Mammary epithelial cell (primary cell): ENCODE measurements at regions not wholly inside any gene's neighbourhood (a gene's known extent, or its start where the extent isn't known, plus 50 kb on each side); places are given as distances from the start of the nearest gene placed in this dataset.

Source experiments
- EZH2 ChIP-seq: IDR thresholded peaks from 2 replicates; pipeline ENCODE4 v1.6.1; 2012; ENCODE audit warnings: low read length, inconsistent platforms, borderline replicate concordance
- TF ChIP-seq, protein P1 (sequence below), 2 donors: IDR thresholded peaks in 1 of 2; conservative IDR thresholded peaks in 1 of 2; 2 replicates each; pipeline ENCODE4 v1.5.1; 2011 to 2012; ENCODE audit warnings: inconsistent platforms in 2 of 2, low read length in 2 of 2, mild to moderate bottlenecking in 2 of 2, control low read depth in 1 of 2, low read depth in 1 of 2; ENCODE audit not compliant: insufficient read depth in 1 of 2; ENCODE audit errors: extremely low read depth in 1 of 2

DNA sequence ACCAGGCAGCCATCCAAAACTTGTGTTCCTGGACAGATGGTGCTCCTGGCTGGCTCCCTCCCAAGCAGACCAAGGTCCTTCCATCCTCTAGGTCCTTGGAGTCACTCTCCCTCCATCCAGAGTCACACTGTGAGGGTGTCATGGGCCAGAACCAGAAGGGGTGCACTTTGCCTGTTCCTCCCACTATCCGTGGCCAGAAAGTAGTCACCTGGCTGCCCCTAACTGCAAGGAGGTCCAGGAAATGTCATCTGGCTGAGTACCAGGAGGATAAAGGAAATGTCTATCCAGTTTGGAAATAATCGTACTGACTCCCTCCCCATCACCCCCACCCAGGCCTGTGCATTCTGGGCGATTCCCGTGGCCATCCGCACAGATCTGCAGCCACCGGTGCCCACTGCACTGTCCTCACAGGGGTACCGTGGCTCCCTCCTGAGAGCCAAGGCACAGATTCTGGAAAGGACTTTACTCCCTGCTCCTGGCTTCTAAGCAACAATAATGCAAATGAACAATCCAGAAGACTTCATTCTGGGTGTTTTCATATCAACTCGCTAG is 253.2 kb downstream of the NPHP4 start:
- TF ChIP-seq, protein P1, sequence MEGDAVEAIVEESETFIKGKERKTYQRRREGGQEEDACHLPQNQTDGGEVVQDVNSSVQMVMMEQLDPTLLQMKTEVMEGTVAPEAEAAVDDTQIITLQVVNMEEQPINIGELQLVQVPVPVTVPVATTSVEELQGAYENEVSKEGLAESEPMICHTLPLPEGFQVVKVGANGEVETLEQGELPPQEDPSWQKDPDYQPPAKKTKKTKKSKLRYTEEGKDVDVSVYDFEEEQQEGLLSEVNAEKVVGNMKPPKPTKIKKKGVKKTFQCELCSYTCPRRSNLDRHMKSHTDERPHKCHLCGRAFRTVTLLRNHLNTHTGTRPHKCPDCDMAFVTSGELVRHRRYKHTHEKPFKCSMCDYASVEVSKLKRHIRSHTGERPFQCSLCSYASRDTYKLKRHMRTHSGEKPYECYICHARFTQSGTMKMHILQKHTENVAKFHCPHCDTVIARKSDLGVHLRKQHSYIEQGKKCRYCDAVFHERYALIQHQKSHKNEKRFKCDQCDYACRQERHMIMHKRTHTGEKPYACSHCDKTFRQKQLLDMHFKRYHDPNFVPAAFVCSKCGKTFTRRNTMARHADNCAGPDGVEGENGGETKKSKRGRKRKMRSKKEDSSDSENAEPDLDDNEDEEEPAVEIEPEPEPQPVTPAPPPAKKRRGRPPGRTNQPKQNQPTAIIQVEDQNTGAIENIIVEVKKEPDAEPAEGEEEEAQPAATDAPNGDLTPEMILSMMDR (conservative IDR thresholded peaks at IDR 0.05 in 1 of 2, IDR thresholded peaks at IDR 0.05 in 1 of 2; ENCODE audit: extremely low read depth in 1 of 2, insufficient read depth in 1 of 2, low read depth in 1 of 2, low read length in 2 of 2): no peak
- no peak for TF ChIP-seq EZH2
